Glutamatergic neuron (in vitro differentiated cells): ENCODE measurements at regions not wholly inside any gene's neighbourhood (a gene's known extent, or its start where the extent isn't known, plus 50 kb on each side); places are given as distances from the start of the nearest gene placed in this dataset.

ENCODE experiments used
- DNase-seq: peaks from one replicate; pipeline ENCODE4 v3.0.0; 2022
- H3K27ac Mint-ChIP-seq: one replicate; pipeline ENCODE4 v1.8.0; 2020; ENCODE audit warnings: mild to moderate bottlenecking, mixed read lengths, inconsistent platforms; ENCODE audit not compliant: unreplicated experiment
- H3K27me3 Mint-ChIP-seq: one replicate; pipeline ENCODE4 v1.8.0; 2020; ENCODE audit warnings: mild to moderate bottlenecking, moderate library complexity, mixed read lengths, inconsistent platforms; ENCODE audit not compliant: unreplicated experiment
- H3K36me3 Mint-ChIP-seq: one replicate; pipeline ENCODE4 v1.8.0; 2020; ENCODE audit warnings: mild to moderate bottlenecking, mixed read lengths, inconsistent platforms; ENCODE audit not compliant: unreplicated experiment
- H3K4me1 Mint-ChIP-seq: one replicate; pipeline ENCODE4 v1.8.0; 2020; ENCODE audit warnings: mild to moderate bottlenecking, low read depth, mixed read lengths, inconsistent platforms; ENCODE audit not compliant: unreplicated experiment
- H3K4me3 Mint-ChIP-seq: one replicate; pipeline ENCODE4 v1.8.0; 2020; ENCODE audit warnings: mild to moderate bottlenecking, mixed read lengths, inconsistent platforms; ENCODE audit not compliant: unreplicated experiment
- H3K9me3 Mint-ChIP-seq: one replicate; pipeline ENCODE4 v1.8.0; 2020; ENCODE audit warnings: mild to moderate bottlenecking, moderate library complexity, mixed read lengths, inconsistent platforms; ENCODE audit not compliant: unreplicated experiment
- TF ChIP-seq, protein P1 (sequence below): fragments of 200-600 bp; sonication (generic); IDR thresholded peaks from one replicate; pipeline ENCODE4 v1.5.0; 2021; ENCODE audit not compliant: partially characterized antibody, unreplicated experiment

GRCh38 chr16:51055434-51055833 is 95.6 kb downstream of the SALL1 start:
- Mint-ChIP-seq H3K4me3 (no peak overlapping the region), H3K9me3 (no peaks in the 10 kb centered on the region), H3K27me3 (peaks cover 4% of the 10 kb centered on the region), H3K4me1 (peaks cover 1% of the 10 kb centered on the region), H3K36me3 (no peaks in the 10 kb centered on the region), H3K27ac (no peak overlapping the region)
- TF ChIP-seq, protein P1, sequence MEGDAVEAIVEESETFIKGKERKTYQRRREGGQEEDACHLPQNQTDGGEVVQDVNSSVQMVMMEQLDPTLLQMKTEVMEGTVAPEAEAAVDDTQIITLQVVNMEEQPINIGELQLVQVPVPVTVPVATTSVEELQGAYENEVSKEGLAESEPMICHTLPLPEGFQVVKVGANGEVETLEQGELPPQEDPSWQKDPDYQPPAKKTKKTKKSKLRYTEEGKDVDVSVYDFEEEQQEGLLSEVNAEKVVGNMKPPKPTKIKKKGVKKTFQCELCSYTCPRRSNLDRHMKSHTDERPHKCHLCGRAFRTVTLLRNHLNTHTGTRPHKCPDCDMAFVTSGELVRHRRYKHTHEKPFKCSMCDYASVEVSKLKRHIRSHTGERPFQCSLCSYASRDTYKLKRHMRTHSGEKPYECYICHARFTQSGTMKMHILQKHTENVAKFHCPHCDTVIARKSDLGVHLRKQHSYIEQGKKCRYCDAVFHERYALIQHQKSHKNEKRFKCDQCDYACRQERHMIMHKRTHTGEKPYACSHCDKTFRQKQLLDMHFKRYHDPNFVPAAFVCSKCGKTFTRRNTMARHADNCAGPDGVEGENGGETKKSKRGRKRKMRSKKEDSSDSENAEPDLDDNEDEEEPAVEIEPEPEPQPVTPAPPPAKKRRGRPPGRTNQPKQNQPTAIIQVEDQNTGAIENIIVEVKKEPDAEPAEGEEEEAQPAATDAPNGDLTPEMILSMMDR, result no peak
- DNase-seq, result no peak

DNA sequence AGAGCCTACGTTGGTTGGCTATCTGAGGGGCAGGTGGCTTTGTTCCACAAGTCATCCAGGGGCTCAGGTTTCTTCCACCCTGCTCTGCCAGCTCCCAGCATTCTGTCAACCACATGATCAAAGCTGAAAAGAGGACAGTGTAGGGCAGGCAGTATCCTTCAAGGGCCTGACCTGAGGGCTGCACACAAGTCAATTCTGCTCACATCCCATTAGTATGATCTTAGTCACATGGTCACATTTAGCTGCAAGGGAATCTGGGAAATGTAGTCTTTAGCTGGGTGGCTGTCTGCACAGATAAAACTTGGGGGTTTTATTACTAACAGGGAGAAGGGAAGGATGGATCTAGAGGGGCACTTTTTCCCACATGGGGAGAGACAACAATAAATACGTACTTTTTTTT is 97.3 kb downstream of the SALL1 start:
- H3K27me3 Mint-ChIP-seq, result peaks cover 4% of the 10 kb centered on the region
- TF ChIP-seq, protein P1, result no peak
- DNase-seq, result no peak
- no peak overlapping the region for H3K4me3 Mint-ChIP-seq
- H3K27ac Mint-ChIP-seq, result no peak overlapping the region
- H3K36me3 Mint-ChIP-seq, result no peaks in the 10 kb centered on the region
- H3K4me1 Mint-ChIP-seq, result no peaks in the 10 kb centered on the region
- H3K9me3 Mint-ChIP-seq, result no peaks in the 10 kb centered on the region

DNA sequence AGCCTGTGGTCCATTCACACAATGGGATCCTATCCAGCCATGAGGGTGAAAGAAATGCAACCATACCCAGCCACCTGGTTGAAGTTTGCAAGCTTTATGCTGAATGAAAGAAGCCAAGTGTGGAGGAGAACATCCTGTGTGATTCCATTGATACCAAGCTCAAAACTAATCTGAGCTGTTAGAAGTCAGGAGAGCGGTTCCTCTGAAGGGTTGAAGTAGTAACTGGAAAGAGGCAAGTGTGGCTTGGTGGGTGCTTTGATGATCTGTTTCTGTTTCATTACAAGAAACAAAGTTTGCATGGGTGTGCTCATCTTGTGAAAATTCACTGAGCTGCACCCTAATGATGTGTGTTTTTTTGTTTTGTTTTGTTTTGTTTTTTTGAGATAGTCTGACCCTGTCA is 99.4 kb downstream of the SALL1 start:
- Mint-ChIP-seq H3K27ac (no peak overlapping the region), H3K9me3 (peaks cover 3% of the 10 kb centered on the region), H3K4me3 (no peak overlapping the region), H3K36me3 (no peaks in the 10 kb centered on the region), H3K4me1 (no peaks in the 10 kb centered on the region), H3K27me3 (peaks cover 2% of the 10 kb centered on the region)
- no peak for DNase-seq
- TF ChIP-seq, protein P1, result no peak

GRCh38 chr16:51050377-51050706 is 100.7 kb downstream of the SALL1 start:
- TF ChIP-seq, protein P1, result no peak
- Mint-ChIP-seq H3K9me3 (peaks cover 3% of the 10 kb centered on the region), H3K4me3 (no peak overlapping the region), H3K27ac (no peak overlapping the region), H3K4me1 (no peaks in the 10 kb centered on the region), H3K27me3 (peaks cover 2% of the 10 kb centered on the region), H3K36me3 (no peaks in the 10 kb centered on the region)
- no peak for DNase-seq

- H3K4me3 Mint-ChIP-seq, result no peak overlapping the region
- no peaks in the 10 kb centered on the region for H3K36me3 Mint-ChIP-seq
- H3K4me1 Mint-ChIP-seq, result no peaks in the 10 kb centered on the region
- no peak overlapping the region for H3K27ac Mint-ChIP-seq
- H3K27me3 Mint-ChIP-seq, result peaks cover 2% of the 10 kb centered on the region
- peaks cover 3% of the 10 kb centered on the region for H3K9me3 Mint-ChIP-seq
- TF ChIP-seq, protein P1, result no peak
- no peak for DNase-seq
These were observed 101.2 kb downstream of the SALL1 start for GRCh38 chr16:51049678-51050376.
